Epithelial cell of proximal tubule (primary cell): ENCODE measurements at regions not wholly inside any gene's neighbourhood (a gene's known extent, or its start where the extent isn't known, plus 50 kb on each side); places are given as distances from the start of the nearest gene placed in this dataset.

Source experiments
- DNase-seq: peaks from one replicate; pipeline ENCODE4 v3.0.0-alpha.2; 2011; ENCODE audit warnings: low read depth
- H3K4me3 ChIP-seq: 2 replicates; pipeline ENCODE4 v1.5.1; 2011; ENCODE audit warnings: low read depth, mild to moderate bottlenecking, low read length
- TF ChIP-seq, protein P1 (sequence below): conservative IDR thresholded peaks from 2 replicates; pipeline ENCODE4 v1.5.1; 2012; ENCODE audit warnings: low read depth, mild to moderate bottlenecking, low read length

GRCh38 chr16:86979984-86980553 is 337.1 kb downstream of the C16orf95 start:
- TF ChIP-seq, protein P1, sequence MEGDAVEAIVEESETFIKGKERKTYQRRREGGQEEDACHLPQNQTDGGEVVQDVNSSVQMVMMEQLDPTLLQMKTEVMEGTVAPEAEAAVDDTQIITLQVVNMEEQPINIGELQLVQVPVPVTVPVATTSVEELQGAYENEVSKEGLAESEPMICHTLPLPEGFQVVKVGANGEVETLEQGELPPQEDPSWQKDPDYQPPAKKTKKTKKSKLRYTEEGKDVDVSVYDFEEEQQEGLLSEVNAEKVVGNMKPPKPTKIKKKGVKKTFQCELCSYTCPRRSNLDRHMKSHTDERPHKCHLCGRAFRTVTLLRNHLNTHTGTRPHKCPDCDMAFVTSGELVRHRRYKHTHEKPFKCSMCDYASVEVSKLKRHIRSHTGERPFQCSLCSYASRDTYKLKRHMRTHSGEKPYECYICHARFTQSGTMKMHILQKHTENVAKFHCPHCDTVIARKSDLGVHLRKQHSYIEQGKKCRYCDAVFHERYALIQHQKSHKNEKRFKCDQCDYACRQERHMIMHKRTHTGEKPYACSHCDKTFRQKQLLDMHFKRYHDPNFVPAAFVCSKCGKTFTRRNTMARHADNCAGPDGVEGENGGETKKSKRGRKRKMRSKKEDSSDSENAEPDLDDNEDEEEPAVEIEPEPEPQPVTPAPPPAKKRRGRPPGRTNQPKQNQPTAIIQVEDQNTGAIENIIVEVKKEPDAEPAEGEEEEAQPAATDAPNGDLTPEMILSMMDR, result no peak
- DNase-seq, result no peak
- no peak overlapping the region for H3K4me3 ChIP-seq

- no peak for DNase-seq
- TF ChIP-seq, protein P1, result no peak
- H3K4me3 ChIP-seq, result no peak overlapping the region
These were observed 336.5 kb downstream of the C16orf95 start for GRCh38 chr16:86980644-86981043.

DNA sequence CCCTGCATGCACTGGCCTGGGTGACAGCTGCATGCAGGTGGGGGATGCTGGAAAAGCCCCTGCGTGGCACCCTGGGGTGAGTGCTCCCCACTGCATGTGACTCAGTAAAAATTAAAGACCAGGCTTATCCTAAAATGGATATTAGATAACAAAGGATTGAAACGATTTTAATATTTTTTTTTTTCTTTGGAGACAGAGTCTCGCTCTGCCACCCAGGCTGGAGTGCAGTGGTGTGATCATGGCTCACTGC is 334.9 kb downstream of the C16orf95 start:
- no peak for DNase-seq
- TF ChIP-seq, protein P1, result no peak
- no peak overlapping the region for H3K4me3 ChIP-seq

- H3K4me3 ChIP-seq, result no peak overlapping the region
- TF ChIP-seq, protein P1, result no peak
- no peak for DNase-seq
These were observed 334.3 kb downstream of the C16orf95 start for GRCh38 chr16:86982912-86983311.

- no peak for DNase-seq
- no peak overlapping the region for H3K4me3 ChIP-seq
- TF ChIP-seq, protein P1, result no peak
These were observed 333.6 kb downstream of the C16orf95 start for GRCh38 chr16:86983621-86984020.

DNA sequence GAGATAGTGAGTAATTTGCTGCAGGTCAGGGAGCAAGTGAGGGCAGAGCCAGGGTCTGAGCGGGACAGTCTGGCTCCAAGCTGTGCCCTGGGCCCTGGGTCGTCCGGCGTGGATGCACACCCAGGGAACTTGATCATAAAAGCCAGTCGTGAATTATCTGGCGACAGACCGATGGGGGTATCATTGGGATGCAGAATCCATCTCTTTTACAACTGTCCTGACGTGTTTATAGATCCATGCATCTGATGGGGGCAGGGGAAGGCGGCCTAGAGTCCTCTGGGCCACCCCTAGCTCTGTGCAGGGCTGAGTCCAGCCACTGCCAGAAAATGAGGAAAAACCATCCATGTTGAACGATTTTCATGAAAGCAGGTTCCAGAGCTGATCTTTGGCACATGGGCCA is 332.8 kb downstream of the C16orf95 start:
- TF ChIP-seq, protein P1, result no peak
- no peak overlapping the region for H3K4me3 ChIP-seq
- DNase-seq, result no peak

DNA sequence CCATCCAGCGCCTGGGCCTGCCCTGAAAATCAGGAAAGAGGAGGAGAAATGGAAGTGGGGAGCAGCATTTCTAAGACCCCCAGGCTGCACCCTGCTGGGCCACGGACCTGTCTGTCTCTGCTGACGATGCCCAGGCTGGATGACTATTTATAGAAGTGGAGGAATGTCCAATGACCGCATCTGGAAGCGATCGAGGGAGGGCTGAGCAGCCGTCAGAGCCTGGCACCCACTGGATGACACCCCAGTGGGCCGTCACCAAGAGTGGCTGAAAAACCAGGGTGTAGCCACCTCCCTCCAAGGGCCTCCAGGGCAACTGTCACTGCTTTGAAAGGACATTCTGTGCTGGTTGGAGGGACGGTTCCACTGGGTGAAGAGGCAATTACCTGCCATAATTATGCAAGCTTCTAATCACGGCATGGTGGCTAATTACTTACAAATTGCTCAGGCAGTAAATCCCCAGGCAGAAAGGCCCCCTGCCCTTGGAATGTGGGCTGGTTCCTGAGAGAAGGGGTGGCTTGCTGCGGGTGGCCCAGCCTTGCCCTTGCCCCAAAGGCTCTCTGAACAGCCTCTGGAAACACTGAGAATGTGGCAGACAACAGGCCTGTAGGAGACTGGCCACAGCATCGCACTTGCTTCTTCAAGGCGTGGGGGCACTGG is 332.1 kb downstream of the C16orf95 start:
- TF ChIP-seq, protein P1, result no peak
- no peak overlapping the region for H3K4me3 ChIP-seq
- no peak for DNase-seq
